GM18498 (cell line): ENCODE measurements at regions not wholly inside any gene's neighbourhood (a gene's known extent, or its start where the extent isn't known, plus 50 kb on each side); places are given as distances from the start of the nearest gene placed in this dataset.
"Not testable (repeated sequence)": the region's sequence is repeated elsewhere in the genome, so short reads cannot be mapped to it uniquely, and the experiment has no call there.

ENCODE experiments used
- ATAC-seq: cut with Tn5 transposase; IDR thresholded peaks from one replicate; pipeline ENCODE4 v1.9.1; 2021; ENCODE audit warnings: mild to moderate bottlenecking, moderate library complexity; ENCODE audit not compliant: unreplicated experiment

- ATAC-seq = no peak
Measured at GRCh38 chr4:28436191-28437080, 1575.8 kb downstream of the STIM2 start.

DNA sequence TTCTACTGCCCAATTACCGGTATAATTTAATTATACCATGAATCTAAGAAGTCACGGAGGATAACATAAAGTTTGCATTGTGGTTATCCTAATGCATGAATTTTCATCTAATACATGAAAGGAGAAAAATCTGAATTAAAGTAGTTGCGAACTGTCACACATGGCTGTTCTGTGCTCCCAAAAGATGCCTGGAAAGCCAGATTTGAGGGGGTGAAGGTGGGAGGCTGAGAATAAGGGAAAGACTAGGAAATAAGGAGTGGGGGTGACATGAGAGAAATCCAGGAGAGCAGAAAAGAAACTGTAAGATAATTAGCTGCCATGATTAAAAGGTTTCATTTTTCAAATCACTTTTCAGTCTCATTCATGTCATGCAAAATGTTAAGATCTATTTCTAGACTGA, 1582.7 kb downstream of the STIM2 start:
- ATAC-seq = no peak

GRCh38 chr4:28443801-28444412, 1583.3 kb downstream of the STIM2 start:
- ATAC-seq = no peak

DNA sequence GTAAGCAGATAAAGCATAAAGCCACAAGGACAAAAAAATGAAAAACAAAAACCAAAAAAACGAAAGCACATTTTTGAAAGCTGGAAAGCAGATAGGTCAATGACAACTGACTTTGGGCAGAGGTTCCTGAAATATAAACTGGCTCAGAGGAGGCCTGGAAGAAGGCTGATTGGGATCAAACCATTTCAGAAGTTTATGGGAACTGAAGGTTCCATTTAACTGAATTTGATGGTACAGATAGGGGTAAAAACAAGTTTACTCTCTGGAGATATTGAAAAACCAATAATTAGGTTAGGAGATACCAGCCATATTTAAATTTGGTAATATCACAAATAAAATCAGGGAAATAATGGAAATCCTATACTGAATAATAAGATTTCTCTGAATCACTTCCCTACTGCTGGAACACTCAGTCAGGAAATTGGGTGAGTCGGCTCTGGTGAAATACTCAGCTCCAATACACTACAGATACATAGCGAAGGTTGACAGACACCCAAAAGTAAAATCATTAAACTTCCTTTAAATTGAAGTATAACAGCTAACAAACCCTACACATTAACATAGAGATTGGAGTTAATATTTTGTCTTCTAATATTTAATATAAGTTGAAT, 1584.3 kb downstream of the STIM2 start:
- no peak for ATAC-seq

GRCh38 chr4:28449085-28449484, 1588.4 kb downstream of the STIM2 start:
- ATAC-seq = no peak

- no peak for ATAC-seq
Measured at GRCh38 chr4:28451346-28451745, 1590.7 kb downstream of the STIM2 start.

DNA sequence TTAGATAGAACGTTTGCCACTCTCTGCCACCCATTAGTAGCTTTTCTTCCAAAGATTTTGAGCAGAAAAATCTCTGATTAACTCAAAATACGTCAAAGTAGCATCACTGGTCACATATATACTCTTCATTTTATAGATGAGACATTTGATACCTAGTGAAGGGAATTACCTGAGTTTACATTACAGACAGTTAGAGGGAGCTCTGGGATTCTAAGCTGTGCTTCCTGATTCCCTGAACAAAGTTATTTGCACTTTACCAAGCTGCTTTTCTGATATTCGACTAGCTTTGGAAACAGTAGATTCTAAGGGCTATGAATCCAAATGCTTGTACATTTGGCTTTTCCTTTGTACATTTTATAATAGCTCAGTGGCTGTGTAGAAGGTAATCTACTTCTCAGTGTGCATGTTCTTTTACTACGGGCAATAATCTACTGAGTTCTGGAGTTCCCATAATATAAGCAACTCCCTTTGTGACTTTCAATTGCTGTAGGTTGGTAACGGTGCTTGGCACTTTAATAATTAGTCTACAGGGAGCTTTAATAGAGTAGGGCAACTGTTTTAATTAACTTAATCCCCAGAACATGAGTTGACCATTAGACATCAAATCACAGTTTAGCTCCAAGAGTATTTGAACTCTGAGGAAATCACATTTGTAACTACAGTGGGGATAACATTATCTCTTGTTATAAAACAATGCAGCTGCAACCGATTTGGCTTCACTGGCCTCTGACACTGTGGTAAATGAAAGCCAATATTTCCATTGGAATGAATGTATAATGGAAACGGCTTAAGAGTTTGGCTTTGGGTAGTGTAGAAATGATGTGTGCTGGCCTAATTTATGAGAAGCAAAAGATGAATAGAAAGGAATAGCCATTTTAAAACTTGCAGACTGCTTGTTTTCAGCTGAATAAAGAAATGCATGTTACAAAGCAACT, 1602.4 kb downstream of the STIM2 start:
- no peak for ATAC-seq

DNA sequence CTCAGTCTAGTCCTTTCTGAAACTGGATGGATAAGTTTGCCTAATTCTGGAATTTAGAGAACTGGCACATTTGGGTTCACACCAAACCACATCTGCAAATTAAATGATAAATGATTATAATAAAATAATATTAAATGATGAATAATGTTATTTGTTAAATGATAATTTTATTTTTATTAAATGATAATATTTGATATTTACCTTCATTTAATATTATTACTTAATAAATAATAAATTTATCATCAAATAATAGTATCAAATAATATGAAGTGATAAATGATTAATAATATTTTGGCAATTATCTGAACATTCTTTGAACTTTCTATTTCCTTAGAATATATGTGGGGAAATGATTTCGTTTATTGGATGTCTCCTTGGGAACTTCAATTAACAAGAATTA, 1604.2 kb downstream of the STIM2 start:
- no peak for ATAC-seq

DNA sequence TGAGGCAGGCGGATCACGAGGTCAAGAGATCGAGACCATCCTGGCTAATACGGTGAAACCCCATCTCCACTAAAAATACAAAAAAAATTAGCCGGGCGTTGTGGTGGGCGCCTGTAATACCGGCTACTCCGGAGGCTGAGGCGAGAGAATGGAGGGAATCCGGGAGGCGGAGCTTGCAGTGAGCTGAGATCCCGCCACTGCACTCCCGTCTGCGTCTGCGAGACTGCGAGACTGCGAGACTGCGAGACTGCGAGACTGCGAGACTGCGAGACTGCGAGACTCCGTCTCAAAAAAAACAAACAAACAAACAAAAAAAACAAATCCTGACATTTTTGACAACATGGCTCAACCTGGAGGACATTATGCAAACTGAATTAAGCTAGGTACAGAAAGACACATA, 1606.2 kb downstream of the STIM2 start:
- ATAC-seq = not testable (repeated sequence)

DNA sequence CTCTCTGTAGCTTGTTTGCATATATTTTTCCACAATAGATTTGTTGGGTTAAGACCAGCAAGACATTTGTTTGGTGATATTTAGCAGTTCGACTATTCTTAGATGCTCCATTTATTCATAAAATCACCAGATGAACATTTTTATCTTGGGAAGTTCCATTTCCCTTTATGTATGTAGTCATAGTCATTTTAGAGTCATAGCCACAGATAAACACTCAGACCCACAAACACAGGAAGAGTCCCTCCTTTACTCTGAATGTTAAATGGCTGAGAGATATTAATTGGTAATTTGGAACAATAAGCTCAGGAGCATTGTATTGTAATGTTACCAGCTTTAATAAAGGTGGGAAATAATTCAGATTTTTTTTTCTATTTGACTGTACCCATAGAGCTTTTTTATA, 1608.7 kb downstream of the STIM2 start:
- no peak for ATAC-seq

- no peak for ATAC-seq
Measured at GRCh38 chr4:28469886-28470285, 1609.2 kb downstream of the STIM2 start.

DNA sequence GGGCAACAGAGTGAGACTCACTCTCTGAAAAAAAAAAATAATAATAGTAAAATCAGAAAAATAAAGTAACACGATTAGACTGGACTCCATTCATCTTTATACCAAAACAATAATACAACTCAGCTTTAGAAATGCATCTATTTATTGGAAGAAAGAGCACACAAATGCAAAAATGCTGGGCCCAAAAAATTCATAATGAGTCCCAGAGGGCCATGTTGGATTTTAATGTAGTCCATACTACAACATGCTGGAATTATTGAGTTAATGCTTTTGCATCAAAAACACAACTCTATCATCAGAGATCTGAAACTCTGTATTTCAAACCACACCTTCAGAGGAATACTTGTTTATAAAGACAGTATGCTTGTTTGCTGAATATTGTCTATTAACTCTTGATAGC, 1614.7 kb downstream of the STIM2 start:
- no peak for ATAC-seq

- ATAC-seq = no peak
Measured at GRCh38 chr4:28479666-28480065, 1619.0 kb downstream of the STIM2 start.

DNA sequence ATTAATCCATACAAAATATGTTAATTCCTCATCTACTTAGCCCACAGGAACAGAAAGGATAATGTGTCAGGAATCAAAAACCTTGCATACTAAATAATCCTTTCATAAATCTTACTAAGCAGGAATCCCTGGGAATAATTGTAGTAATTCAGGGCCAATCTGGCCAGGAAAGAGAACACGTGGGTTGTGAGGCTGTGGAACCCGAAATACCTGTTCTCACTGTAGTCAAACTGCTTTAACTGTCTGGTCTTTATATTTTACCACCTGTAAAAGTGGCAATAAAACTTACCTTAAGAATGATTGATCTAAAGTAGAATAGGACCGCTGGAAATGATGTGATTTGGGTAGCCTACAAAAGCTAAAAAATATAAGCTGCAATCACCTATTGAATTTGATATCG, 1620.9 kb downstream of the STIM2 start:
- no peak for ATAC-seq

DNA sequence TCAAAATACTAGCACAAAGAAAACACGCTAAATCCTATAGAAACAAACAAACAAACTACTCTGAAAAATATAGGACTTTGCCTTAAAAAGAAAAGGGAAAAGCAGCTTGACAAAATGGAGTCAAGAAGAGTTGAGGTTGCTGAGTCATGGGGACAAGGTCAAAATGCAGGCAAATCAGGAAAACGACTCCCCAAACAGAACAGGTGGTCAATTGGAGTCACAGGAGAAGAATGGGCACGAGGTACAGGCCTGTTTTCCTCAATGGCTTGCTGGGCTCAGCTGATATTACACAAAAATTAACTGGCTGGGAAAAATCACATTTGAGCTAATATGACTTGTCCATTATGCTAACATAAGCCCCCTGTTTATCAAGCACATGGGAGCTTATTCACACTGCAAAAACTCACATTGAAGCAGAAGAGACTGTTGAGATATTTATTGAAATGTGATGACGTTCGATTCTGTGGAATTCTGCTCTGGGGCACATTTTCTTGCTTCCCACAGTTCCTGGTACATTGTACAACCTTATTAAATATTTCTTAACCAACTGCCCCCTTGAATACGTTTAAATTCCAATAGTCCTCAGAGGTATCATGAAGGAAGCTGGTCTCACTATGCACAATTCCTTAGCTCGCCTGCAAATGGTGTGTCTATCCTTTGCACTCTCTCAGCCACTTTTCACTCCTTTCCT, 1622.1 kb downstream of the STIM2 start:
- ATAC-seq = no peak

GRCh38 chr4:28488021-28488420, 1627.4 kb downstream of the STIM2 start:
- no peak for ATAC-seq

GRCh38 chr4:28490669-28491068, 1630.0 kb downstream of the STIM2 start:
- no peak for ATAC-seq

DNA sequence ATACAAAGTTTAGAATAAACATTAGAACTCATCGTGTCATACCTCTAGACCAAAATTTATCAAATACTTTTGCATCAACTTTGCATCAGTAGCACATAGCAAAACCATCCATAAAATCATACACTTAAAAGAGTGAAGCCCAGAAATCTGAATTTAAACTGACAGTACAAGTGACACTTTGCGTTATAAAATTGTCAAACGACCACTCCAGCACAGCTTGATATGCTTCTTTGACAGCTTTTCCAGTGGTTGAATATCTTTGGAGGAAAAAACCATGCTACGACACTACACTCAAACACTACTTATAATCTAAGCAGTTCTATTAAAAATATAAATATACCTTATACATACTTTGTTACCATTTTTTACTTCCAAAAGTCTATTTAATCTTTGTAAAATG, 1644.4 kb downstream of the STIM2 start:
- no peak for ATAC-seq

- no peak for ATAC-seq
Measured at GRCh38 chr4:28508636-28509035, 1648.0 kb downstream of the STIM2 start.

DNA sequence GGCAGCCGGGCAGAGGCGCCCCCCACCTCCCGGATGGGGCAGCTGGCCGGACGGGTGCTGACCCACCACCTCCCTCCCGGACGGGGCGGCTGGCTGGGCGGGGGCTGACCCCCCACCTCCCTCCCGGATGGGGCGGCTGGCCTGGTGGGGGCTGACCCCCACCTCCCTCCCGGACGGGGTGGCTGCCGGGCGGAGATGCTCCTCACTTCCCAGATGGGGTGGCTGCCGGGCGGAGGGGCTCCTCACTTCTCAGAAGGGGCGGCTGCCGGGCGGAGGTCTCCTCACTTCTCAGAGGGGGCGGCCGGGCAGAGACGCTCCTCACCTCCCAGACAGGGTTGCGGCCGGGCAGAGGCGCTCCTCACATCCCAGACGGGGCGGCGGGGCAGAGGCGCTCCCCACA, 1654.1 kb downstream of the STIM2 start:
- ATAC-seq = not testable (repeated sequence)
